ENCODE measurements at regions not wholly inside any gene's neighbourhood (a gene's known extent, or its start where the extent isn't known, plus 50 kb on each side); places are given as distances from the start of the nearest gene placed in this dataset.
"Not testable (repeated sequence)": the region's sequence is repeated elsewhere in the genome, so short reads cannot be mapped to it uniquely, and the experiment has no call there.

- H3K18ac ChIP-seq (ENCODE audit: low read length), result not testable (repeated sequence)
- no CpG with 5 or more reads among the region's 1 CpG for WGBS (ENCODE audit: extremely low coverage, insufficient coverage, low lambda C conversion rate)
These were observed 56.1 kb downstream of the ZNF22 start for GRCh38 chr10:45056806-45057205.

GRCh38 chr10:45058580-45058979 lies 57.9 kb downstream of the ZNF22 start:
- no peak overlapping the region for H3K56ac ChIP-seq (ENCODE audit: low read length)
- no peaks in the 10 kb centered on the region for H3K36me3 ChIP-seq (ENCODE audit: control insufficient read depth, insufficient read depth, low read length)
- no peak overlapping the region for H4K8ac ChIP-seq (ENCODE audit: low read depth, low read length)
- no peaks in the 10 kb centered on the region for H3K4me1 ChIP-seq (ENCODE audit: control insufficient read depth, low read depth, low read length)
- no peaks in the 10 kb centered on the region for H3K79me1 ChIP-seq (ENCODE audit: low read length)
- no peak overlapping the region for H2BK120ac ChIP-seq (ENCODE audit: low read depth, low read length)
- no peak overlapping the region for H3K18ac ChIP-seq (ENCODE audit: low read length)
- H3K27me3 ChIP-seq (ENCODE audit: insufficient read depth, low read length, poor library complexity), result no peaks in the 10 kb centered on the region
- WGBS (ENCODE audit: extremely low coverage, insufficient coverage, low lambda C conversion rate), result no CpG with 5 or more reads among the region's 1 CpG
- H3K23ac ChIP-seq (ENCODE audit: low read length), result no peak overlapping the region
- no peak overlapping the region for H3K9ac ChIP-seq (ENCODE audit: low read length)
- no peak overlapping the region for H3K27ac ChIP-seq (ENCODE audit: low read depth, low read length)
- H3K4me3 ChIP-seq (ENCODE audit: low read length), result no peak overlapping the region
- no peak for DNase-seq
- no peaks in the 10 kb centered on the region for H3K79me2 ChIP-seq (ENCODE audit: control insufficient read depth, insufficient read depth, low read length)
- no peak overlapping the region for H3K4me2 ChIP-seq (ENCODE audit: low read length)
- no peak overlapping the region for H2BK15ac ChIP-seq (replicated peaks; ENCODE audit: low read depth)
- no peak overlapping the region for H4K5ac ChIP-seq (ENCODE audit: low read length)
- H3K4ac ChIP-seq (ENCODE audit: low read depth, low read length), result no peak overlapping the region
- H2BK5ac ChIP-seq (ENCODE audit: low read length), result no peak overlapping the region
- no peak overlapping the region for H2AK5ac ChIP-seq (ENCODE audit: low read length)

More at GRCh38 chr10:45056806-45057205, 56.1 kb downstream of the ZNF22 start:
- not testable (repeated sequence) for H4K5ac ChIP-seq (ENCODE audit: low read length); H2BK120ac ChIP-seq (ENCODE audit: low read depth, low read length); H3K27me3 ChIP-seq (ENCODE audit: insufficient read depth, low read length, poor library complexity); H3K79me1 ChIP-seq (ENCODE audit: low read length); DNase-seq; H3K9ac ChIP-seq (ENCODE audit: low read length); H3K27ac ChIP-seq (ENCODE audit: low read depth, low read length); H3K56ac ChIP-seq (ENCODE audit: low read length); H3K4me1 ChIP-seq (ENCODE audit: control insufficient read depth, low read depth, low read length); H3K23ac ChIP-seq (ENCODE audit: low read length); H3K4ac ChIP-seq (ENCODE audit: low read depth, low read length); H3K4me2 ChIP-seq (ENCODE audit: low read length); H4K8ac ChIP-seq (ENCODE audit: low read depth, low read length); H2BK5ac ChIP-seq (ENCODE audit: low read length); H2BK15ac ChIP-seq (replicated peaks; ENCODE audit: low read depth); H2AK5ac ChIP-seq (ENCODE audit: low read length); H3K79me2 ChIP-seq (ENCODE audit: control insufficient read depth, insufficient read depth, low read length); H3K4me3 ChIP-seq (ENCODE audit: low read length); H3K36me3 ChIP-seq (ENCODE audit: control insufficient read depth, insufficient read depth, low read length)

GRCh38 chr10:45058992-45059561 lies 58.4 kb downstream of the ZNF22 start:
- H3K23ac ChIP-seq (ENCODE audit: low read length), result no peak overlapping the region
- no CpG with 5 or more reads among the region's 4 CpGs for WGBS (ENCODE audit: extremely low coverage, insufficient coverage, low lambda C conversion rate)
- no peaks in the 10 kb centered on the region for H3K36me3 ChIP-seq (ENCODE audit: control insufficient read depth, insufficient read depth, low read length)
- no peaks in the 10 kb centered on the region for H3K27me3 ChIP-seq (ENCODE audit: insufficient read depth, low read length, poor library complexity)
- no peak overlapping the region for H3K56ac ChIP-seq (ENCODE audit: low read length)
- H3K4me2 ChIP-seq (ENCODE audit: low read length), result no peak overlapping the region
- no peak overlapping the region for H3K9ac ChIP-seq (ENCODE audit: low read length)
- DNase-seq, result no peak
- H3K27ac ChIP-seq (ENCODE audit: low read depth, low read length), result no peak overlapping the region
- no peaks in the 10 kb centered on the region for H3K4me1 ChIP-seq (ENCODE audit: control insufficient read depth, low read depth, low read length)
- H3K4me3 ChIP-seq (ENCODE audit: low read length), result no peak overlapping the region
- no peak overlapping the region for H2BK120ac ChIP-seq (ENCODE audit: low read depth, low read length)
- H4K5ac ChIP-seq (ENCODE audit: low read length), result no peak overlapping the region
- no peak overlapping the region for H2BK15ac ChIP-seq (replicated peaks; ENCODE audit: low read depth)
- H3K79me2 ChIP-seq (ENCODE audit: control insufficient read depth, insufficient read depth, low read length), result no peaks in the 10 kb centered on the region
- H4K8ac ChIP-seq (ENCODE audit: low read depth, low read length), result no peak overlapping the region
- no peaks in the 10 kb centered on the region for H3K79me1 ChIP-seq (ENCODE audit: low read length)
- no peak overlapping the region for H3K18ac ChIP-seq (ENCODE audit: low read length)
- H2BK5ac ChIP-seq (ENCODE audit: low read length), result no peak overlapping the region
- H3K4ac ChIP-seq (ENCODE audit: low read depth, low read length), result no peak overlapping the region
- H2AK5ac ChIP-seq (ENCODE audit: low read length), result no peak overlapping the region

- Histone ChIP-seq H2AK5ac (ENCODE audit: low read length) (no peak overlapping the region), H3K79me1 (ENCODE audit: low read length) (no peaks in the 10 kb centered on the region), H3K23ac (ENCODE audit: low read length) (no peak overlapping the region), H4K8ac (ENCODE audit: low read depth, low read length) (no peak overlapping the region), H4K5ac (ENCODE audit: low read length) (no peak overlapping the region), H3K18ac (ENCODE audit: low read length) (no peak overlapping the region), H3K79me2 (ENCODE audit: control insufficient read depth, insufficient read depth, low read length) (no peaks in the 10 kb centered on the region), H3K4me2 (ENCODE audit: low read length) (no peak overlapping the region), H3K4ac (ENCODE audit: low read depth, low read length) (no peak overlapping the region), H3K4me1 (ENCODE audit: control insufficient read depth, low read depth, low read length) (no peaks in the 10 kb centered on the region), H2BK15ac (replicated peaks; ENCODE audit: low read depth) (no peak overlapping the region), H2BK5ac (ENCODE audit: low read length) (no peak overlapping the region), H2BK120ac (ENCODE audit: low read depth, low read length) (no peak overlapping the region), H3K27me3 (ENCODE audit: insufficient read depth, low read length, poor library complexity) (no peaks in the 10 kb centered on the region), H3K9ac (ENCODE audit: low read length) (no peak overlapping the region), H3K36me3 (ENCODE audit: control insufficient read depth, insufficient read depth, low read length) (no peaks in the 10 kb centered on the region), H3K4me3 (ENCODE audit: low read length) (no peak overlapping the region), H3K56ac (ENCODE audit: low read length) (no peak overlapping the region), H3K27ac (ENCODE audit: low read depth, low read length) (no peak overlapping the region)
- no CpG with 5 or more reads among the region's 2 CpGs for WGBS (ENCODE audit: extremely low coverage, insufficient coverage, low lambda C conversion rate)
- DNase-seq, result no peak
These were observed 58.9 kb downstream of the ZNF22 start for GRCh38 chr10:45059632-45060031.

GRCh38 chr10:45061982-45062381 lies 61.3 kb downstream of the ZNF22 start:
- Histone ChIP-seq H3K4ac (ENCODE audit: low read depth, low read length) (no peak overlapping the region), H3K56ac (ENCODE audit: low read length) (no peak overlapping the region), H3K79me2 (ENCODE audit: control insufficient read depth, insufficient read depth, low read length) (no peaks in the 10 kb centered on the region), H3K18ac (ENCODE audit: low read length) (no peak overlapping the region), H2BK5ac (ENCODE audit: low read length) (no peak overlapping the region), H4K5ac (ENCODE audit: low read length) (no peak overlapping the region), H3K27me3 (ENCODE audit: insufficient read depth, low read length, poor library complexity) (no peaks in the 10 kb centered on the region), H2BK15ac (replicated peaks; ENCODE audit: low read depth) (no peak overlapping the region), H2BK120ac (ENCODE audit: low read depth, low read length) (no peak overlapping the region), H3K9ac (ENCODE audit: low read length) (no peak overlapping the region), H3K79me1 (ENCODE audit: low read length) (no peaks in the 10 kb centered on the region), H3K4me3 (ENCODE audit: low read length) (no peak overlapping the region), H3K36me3 (ENCODE audit: control insufficient read depth, insufficient read depth, low read length) (no peaks in the 10 kb centered on the region), H2AK5ac (ENCODE audit: low read length) (no peak overlapping the region), H4K8ac (ENCODE audit: low read depth, low read length) (no peak overlapping the region), H3K27ac (ENCODE audit: low read depth, low read length) (no peak overlapping the region), H3K4me1 (ENCODE audit: control insufficient read depth, low read depth, low read length) (no peaks in the 10 kb centered on the region), H3K23ac (ENCODE audit: low read length) (no peak overlapping the region), H3K4me2 (ENCODE audit: low read length) (no peak overlapping the region)
- DNase-seq, result peak; percentile 13
- WGBS (ENCODE audit: extremely low coverage, insufficient coverage, low lambda C conversion rate), result no CpG with 5 or more reads among the region's 8 CpGs

- no peaks in the 10 kb centered on the region for H3K4me1 ChIP-seq (ENCODE audit: control insufficient read depth, low read depth, low read length)
- no peak overlapping the region for H2BK120ac ChIP-seq (ENCODE audit: low read depth, low read length)
- no peak overlapping the region for H2BK5ac ChIP-seq (ENCODE audit: low read length)
- no peak overlapping the region for H3K4me2 ChIP-seq (ENCODE audit: low read length)
- no CpG with 5 or more reads among the region's 8 CpGs for WGBS (ENCODE audit: extremely low coverage, insufficient coverage, low lambda C conversion rate)
- H3K56ac ChIP-seq (ENCODE audit: low read length), result no peak overlapping the region
- H3K9ac ChIP-seq (ENCODE audit: low read length), result no peak overlapping the region
- no peaks in the 10 kb centered on the region for H3K79me1 ChIP-seq (ENCODE audit: low read length)
- no peak overlapping the region for H3K4ac ChIP-seq (ENCODE audit: low read depth, low read length)
- no peak overlapping the region for H3K18ac ChIP-seq (ENCODE audit: low read length)
- H4K8ac ChIP-seq (ENCODE audit: low read depth, low read length), result no peak overlapping the region
- H4K5ac ChIP-seq (ENCODE audit: low read length), result no peak overlapping the region
- H3K27me3 ChIP-seq (ENCODE audit: insufficient read depth, low read length, poor library complexity), result no peaks in the 10 kb centered on the region
- no peak overlapping the region for H3K4me3 ChIP-seq (ENCODE audit: low read length)
- H2AK5ac ChIP-seq (ENCODE audit: low read length), result no peak overlapping the region
- no peaks in the 10 kb centered on the region for H3K36me3 ChIP-seq (ENCODE audit: control insufficient read depth, insufficient read depth, low read length)
- DNase-seq, result no peak
- no peak overlapping the region for H2BK15ac ChIP-seq (replicated peaks; ENCODE audit: low read depth)
- H3K23ac ChIP-seq (ENCODE audit: low read length), result no peak overlapping the region
- no peak overlapping the region for H3K27ac ChIP-seq (ENCODE audit: low read depth, low read length)
- no peaks in the 10 kb centered on the region for H3K79me2 ChIP-seq (ENCODE audit: control insufficient read depth, insufficient read depth, low read length)
These were observed 63.0 kb downstream of the ZNF22 start for GRCh38 chr10:45063591-45064231.

Data from mesendoderm (in vitro differentiated cells).